PC-9 (cell line): ENCODE measurements at regions not wholly inside any gene's neighbourhood (a gene's known extent, or its start where the extent isn't known, plus 50 kb on each side); places are given as distances from the start of the nearest gene placed in this dataset.

Experiments used
- BruUV-seq: library from RNA; stranded (reverse); fragments of 400-500 nt; replicated peaks from 2 replicates; lab custom pipeline; 2021; lab: Mats Ljungman, UMichigan
- CTCF ChIA-PET: fragments of 300-600 bp; sonication (Branson Sonifier 250); formaldehyde crosslinking; loops from one replicate; lab custom pipeline; 2022; ENCODE audit warnings: antibody characterized with exemption; lab: Charles Lee
- POLR2A ChIA-PET: fragments of 300-600 bp; sonication (Branson Sonifier 250); formaldehyde crosslinking; loops from one replicate; lab custom pipeline; 2022; ENCODE audit warnings: antibody characterized with exemption; ENCODE audit not compliant: unreplicated experiment; lab: Charles Lee
- DNase-seq, 2 experiments: peaks; one replicate each; pipeline versions ENCODE4 v3.0.0 to v3.0.0-alpha.2; 2015 to 2022; ENCODE audit warnings: mixed read lengths in 1 of 2
- H2AFZ ChIP-seq: fragments of 200-600 bp; sonication (generic); 2 replicates; pipeline ENCODE4 v1.8.1; 2017; ENCODE audit warnings: antibody characterized with exemption
- H3F3A ChIP-seq: fragments of 200-600 bp; sonication (generic); 2 replicates; pipeline ENCODE4 v1.8.1; 2017; ENCODE audit warnings: antibody characterized with exemption, mild to moderate bottlenecking, low read depth; ENCODE audit not compliant: insufficient read depth
- H3K27ac ChIP-seq: fragments of 200-600 bp; sonication (generic); 2 replicates; pipeline ENCODE4 v1.6.1; 2016; ENCODE audit warnings: mixed run types
- H3K27me3 ChIP-seq: fragments of 200-600 bp; sonication (generic); 2 replicates; pipeline ENCODE4 v1.6.1; 2016; ENCODE audit warnings: low read depth, mixed run types; ENCODE audit not compliant: insufficient read depth
- H3K36me3 ChIP-seq: fragments of 200-600 bp; sonication (generic); 2 replicates; pipeline ENCODE4 v1.6.1; 2016; ENCODE audit warnings: low read depth, mixed run types
- H3K4me1 ChIP-seq: fragments of 200-600 bp; sonication (generic); replicated peaks from 2 replicates; pipeline ENCODE4 v1.6.1; 2016; ENCODE audit warnings: mixed run types; ENCODE audit not compliant: insufficient read depth
- H3K4me2 ChIP-seq: fragments of 200-600 bp; sonication (generic); 2 replicates; pipeline ENCODE4 v1.6.1; 2017; ENCODE audit warnings: mixed run types
- H3K4me3 ChIP-seq: fragments of 200-600 bp; sonication (generic); 2 replicates; pipeline ENCODE4 v1.6.1; 2016; ENCODE audit warnings: mixed run types
- H3K79me2 ChIP-seq: fragments of 200-600 bp; sonication (generic); 2 replicates; pipeline ENCODE4 v1.6.1; 2017; ENCODE audit warnings: low read depth, mixed run types
- H3K9me2 ChIP-seq: fragments of 200-600 bp; sonication (generic); 2 replicates; pipeline ENCODE4 v1.8.1; 2017; ENCODE audit warnings: mild to moderate bottlenecking; ENCODE audit not compliant: insufficient read depth
- H3K9me3 ChIP-seq: fragments of 200-600 bp; sonication (generic); 2 replicates; pipeline ENCODE4 v1.8.1; 2016; ENCODE audit warnings: low read depth; ENCODE audit not compliant: insufficient read depth
- H4K20me1 ChIP-seq: fragments of 200-600 bp; sonication (generic); 2 replicates; pipeline ENCODE4 v1.8.1; 2017; ENCODE audit not compliant: insufficient read depth
- EZH2 ChIP-seq: fragments of 200-600 bp; sonication (generic); IDR thresholded peaks from 2 replicates; pipeline ENCODE4 v1.8.0; 2017; ENCODE audit warnings: antibody characterized with exemption, low read depth
- intact Hi-C: fragments of 100-400 bp; cut with micrococcal nuclease; formaldehyde crosslinking; loops from one replicate; pipeline ENCODE4 v1.10.0; 2022; ENCODE audit not compliant: unreplicated experiment
- TF ChIP-seq, protein P1 (sequence below): fragments of 200-600 bp; sonication (generic); conservative IDR thresholded peaks from 2 replicates; pipeline ENCODE4 v1.6.1; 2017; ENCODE audit warnings: mixed run types, antibody characterized with exemption, mild to moderate bottlenecking, moderate library complexity

DNA sequence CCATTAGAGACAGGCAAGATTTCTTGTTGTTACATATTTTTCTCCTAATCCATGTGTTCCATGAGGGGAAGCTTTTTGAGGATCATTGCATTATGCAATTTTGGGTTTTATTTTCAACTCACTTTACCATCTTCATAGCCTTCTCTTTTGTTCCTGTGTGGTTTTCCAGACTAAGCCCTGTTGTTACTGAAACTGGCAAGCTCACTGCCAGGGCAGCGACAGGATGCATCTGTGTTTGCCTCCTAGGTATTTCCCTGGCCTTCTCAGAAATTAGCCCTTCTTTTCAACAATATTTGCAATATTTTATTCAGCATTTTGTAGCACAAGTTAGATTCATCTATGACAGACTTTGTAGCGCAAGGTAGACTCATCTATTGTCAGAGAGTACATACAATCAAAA is 134.2 kb upstream of the CYYR1 start:
- Histone ChIP-seq H4K20me1 (no peaks in the 10 kb centered on the region), H3K27me3 (no peaks in the 10 kb centered on the region), H3K79me2 (no peaks in the 10 kb centered on the region), H3F3A (no peaks in the 10 kb centered on the region), H3K9me2 (no peaks in the 10 kb centered on the region), H3K9me3 (no peaks in the 10 kb centered on the region), H3K4me3 (no peak overlapping the region), H3K4me1 (no peaks in the 10 kb centered on the region), H3K27ac (no peak overlapping the region), H2AFZ (no peak overlapping the region), H3K36me3 (no peaks in the 10 kb centered on the region), H3K4me2 (no peak overlapping the region)
- TF ChIP-seq EZH2 = no peak
- TF ChIP-seq, protein P1, sequence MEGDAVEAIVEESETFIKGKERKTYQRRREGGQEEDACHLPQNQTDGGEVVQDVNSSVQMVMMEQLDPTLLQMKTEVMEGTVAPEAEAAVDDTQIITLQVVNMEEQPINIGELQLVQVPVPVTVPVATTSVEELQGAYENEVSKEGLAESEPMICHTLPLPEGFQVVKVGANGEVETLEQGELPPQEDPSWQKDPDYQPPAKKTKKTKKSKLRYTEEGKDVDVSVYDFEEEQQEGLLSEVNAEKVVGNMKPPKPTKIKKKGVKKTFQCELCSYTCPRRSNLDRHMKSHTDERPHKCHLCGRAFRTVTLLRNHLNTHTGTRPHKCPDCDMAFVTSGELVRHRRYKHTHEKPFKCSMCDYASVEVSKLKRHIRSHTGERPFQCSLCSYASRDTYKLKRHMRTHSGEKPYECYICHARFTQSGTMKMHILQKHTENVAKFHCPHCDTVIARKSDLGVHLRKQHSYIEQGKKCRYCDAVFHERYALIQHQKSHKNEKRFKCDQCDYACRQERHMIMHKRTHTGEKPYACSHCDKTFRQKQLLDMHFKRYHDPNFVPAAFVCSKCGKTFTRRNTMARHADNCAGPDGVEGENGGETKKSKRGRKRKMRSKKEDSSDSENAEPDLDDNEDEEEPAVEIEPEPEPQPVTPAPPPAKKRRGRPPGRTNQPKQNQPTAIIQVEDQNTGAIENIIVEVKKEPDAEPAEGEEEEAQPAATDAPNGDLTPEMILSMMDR = no peak
- no peak for DNase-seq
- ChIA-PET CTCF (no interaction called here), POLR2A (no interaction called here)
- no TSS peak for BruUV-seq
- intact Hi-C loops = no loop called here

DNA sequence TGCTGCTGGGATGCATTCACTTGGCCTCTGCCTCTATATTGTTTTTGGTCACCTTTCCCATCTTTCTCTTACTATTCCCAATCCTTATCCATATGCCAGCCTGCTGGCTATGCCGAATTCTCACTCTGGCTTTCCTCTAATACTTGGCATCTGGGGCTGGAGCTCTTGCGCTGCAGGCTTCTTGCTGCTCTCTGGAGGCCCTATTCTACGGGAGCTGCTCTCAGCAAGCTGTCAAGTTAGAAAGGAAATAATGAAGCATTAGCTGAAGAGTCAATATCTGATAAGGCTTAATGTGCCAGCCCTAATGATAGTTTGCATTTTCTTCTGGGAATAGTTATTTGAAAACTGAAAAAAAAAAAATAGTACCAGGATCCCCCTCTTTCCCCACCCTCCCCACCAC is 125.3 kb upstream of the CYYR1 start:
- no peaks in the 10 kb centered on the region for H3K9me3 ChIP-seq
- H3K4me3 ChIP-seq = no peak overlapping the region
- no peaks in the 10 kb centered on the region for H4K20me1 ChIP-seq
- ChIA-PET CTCF (no interaction called here), POLR2A (no interaction called here)
- no peak overlapping the region for H3K4me2 ChIP-seq
- no peaks in the 10 kb centered on the region for H3K9me2 ChIP-seq
- no peak for DNase-seq
- H3K79me2 ChIP-seq = no peaks in the 10 kb centered on the region
- H3K27me3 ChIP-seq = no peaks in the 10 kb centered on the region
- intact Hi-C loops = no loop called here
- no TSS peak for BruUV-seq
- TF ChIP-seq EZH2 = no peak
- TF ChIP-seq, protein P1 = no peak
- no peaks in the 10 kb centered on the region for H3F3A ChIP-seq
- H3K4me1 ChIP-seq = no peaks in the 10 kb centered on the region
- no peaks in the 10 kb centered on the region for H3K36me3 ChIP-seq
- H3K27ac ChIP-seq = no peak overlapping the region
- no peak overlapping the region for H2AFZ ChIP-seq

DNA sequence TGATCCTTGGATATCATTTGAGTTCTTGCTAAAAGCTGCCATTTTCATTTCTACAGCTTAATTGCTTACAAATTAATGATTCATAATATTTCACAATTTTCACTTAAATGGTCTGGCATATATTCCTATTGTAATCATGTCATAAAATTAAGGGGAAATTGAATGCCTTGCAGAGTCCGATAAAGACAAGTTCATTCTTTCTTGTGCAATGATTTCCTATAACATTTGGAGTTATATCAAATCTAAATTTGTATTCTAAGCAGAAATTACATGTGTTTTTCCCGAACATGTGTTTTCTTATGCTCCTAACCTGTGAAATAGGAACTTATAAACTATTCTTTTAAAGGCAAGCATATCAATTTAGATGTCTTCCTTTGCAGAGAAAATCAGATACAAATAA is 118.3 kb upstream of the CYYR1 start:
- Histone ChIP-seq H3K4me3 (no peak overlapping the region), H3K27ac (no peak overlapping the region), H4K20me1 (no peaks in the 10 kb centered on the region), H3K9me2 (no peaks in the 10 kb centered on the region), H3K9me3 (no peaks in the 10 kb centered on the region), H3F3A (no peaks in the 10 kb centered on the region), H3K4me2 (no peak overlapping the region), H2AFZ (no peak overlapping the region), H3K27me3 (no peaks in the 10 kb centered on the region), H3K36me3 (no peaks in the 10 kb centered on the region), H3K79me2 (no peaks in the 10 kb centered on the region), H3K4me1 (no peaks in the 10 kb centered on the region)
- CTCF ChIA-PET = no interaction called here
- DNase-seq = no peak
- intact Hi-C loops = no loop called here
- TF ChIP-seq, protein P1 = no peak
- POLR2A ChIA-PET = no interaction called here
- no TSS peak for BruUV-seq
